IMR-90 (cell line): ENCODE measurements at regions not wholly inside any gene's neighbourhood (a gene's known extent, or its start where the extent isn't known, plus 50 kb on each side); places are given as distances from the start of the nearest gene placed in this dataset.

Experiments used
- ATAC-seq: fragments of 200-7000 bp; cut with Tn5 transposase; 2 replicates; pipeline ENCODE4 v1.9.1; 2020; ENCODE audit warnings: low read depth, mild to moderate bottlenecking, moderate library complexity
- BruUV-seq: library from RNA; stranded (reverse); fragments of 400-500 nt; replicated peaks from 2 replicates; lab custom pipeline; 2021; lab: Mats Ljungman, UMichigan
- CTCF ChIA-PET: fragments of 300-600 bp; formaldehyde crosslinking; extraction: SDS; loops from one replicate; lab custom pipeline; 2021; ENCODE audit warnings: antibody characterized with exemption; lab: Yijun Ruan, JAX
- POLR2A ChIA-PET: fragments of 300-600 bp; sonication (Branson Sonifier 250); formaldehyde crosslinking; loops from one replicate; lab custom pipeline; 2022; ENCODE audit warnings: antibody characterized with exemption; ENCODE audit not compliant: unreplicated experiment; lab: Charles Lee
- DNase-seq: peaks from one replicate; pipeline ENCODE4 v3.0.0; 2013
- H2AFZ ChIP-seq: replicated peaks from 2 replicates; pipeline ENCODE3; 2013; ENCODE audit warnings: low read length, mild to moderate bottlenecking; ENCODE audit not compliant: poor library complexity
- H2AK5ac ChIP-seq: 2 replicates; pipeline ENCODE4 v1.6.1; 2013; ENCODE audit warnings: low read depth, low read length, inconsistent platforms
- H2AK9ac ChIP-seq: replicated peaks from 2 replicates; pipeline ENCODE3; 2013; ENCODE audit warnings: mild to moderate bottlenecking, low read depth, low read length, moderate library complexity; ENCODE audit not compliant: poor library complexity
- H2BK120ac ChIP-seq: 2 replicates; pipeline ENCODE4 v1.6.1; 2013; ENCODE audit warnings: low read depth, low read length, inconsistent platforms
- H2BK15ac ChIP-seq: 3 replicates; pipeline ENCODE4 v1.6.1; 2013; ENCODE audit warnings: low read depth, low read length, inconsistent platforms
- H2BK20ac ChIP-seq: 2 replicates; pipeline ENCODE4 v1.6.1; 2013; ENCODE audit warnings: low read depth, mild to moderate bottlenecking, inconsistent platforms, low read length, moderate library complexity
- H2BK5ac ChIP-seq: 2 replicates; pipeline ENCODE4 v1.6.1; 2013; ENCODE audit warnings: mild to moderate bottlenecking, low read depth, low read length, inconsistent platforms; ENCODE audit not compliant: poor library complexity, severe bottlenecking
- H3K14ac ChIP-seq: replicated peaks from 2 replicates; pipeline ENCODE4 v1.6.1; 2013; ENCODE audit warnings: low read depth, low read length, inconsistent platforms
- H3K18ac ChIP-seq: 2 replicates; pipeline ENCODE4 v1.6.1; 2013; ENCODE audit warnings: low read depth, low read length, control low read depth
- H3K23ac ChIP-seq: 2 replicates; pipeline ENCODE4 v1.6.1; 2013; ENCODE audit warnings: low read depth, low read length, inconsistent platforms
- H3K27ac ChIP-seq: 2 replicates; pipeline ENCODE4 v1.5.1; 2013; ENCODE audit warnings: mild to moderate bottlenecking, control low read depth, low read length; ENCODE audit not compliant: insufficient read depth
- H3K27me3 ChIP-seq: 2 replicates; pipeline ENCODE4 v1.6.1; 2013; ENCODE audit warnings: low read length; ENCODE audit not compliant: control insufficient read depth, insufficient read depth
- H3K36me3 ChIP-seq: 2 replicates; pipeline ENCODE4 v1.6.1; 2013; ENCODE audit warnings: low read length, mixed read lengths; ENCODE audit not compliant: control insufficient read depth, insufficient read depth
- H3K4ac ChIP-seq: 2 replicates; pipeline ENCODE4 v1.6.1; 2013; ENCODE audit warnings: low read depth, low read length, inconsistent platforms
- H3K4me1 ChIP-seq: 2 replicates; pipeline ENCODE4 v1.6.1; 2013; ENCODE audit warnings: low read length, mixed read lengths; ENCODE audit not compliant: control insufficient read depth, insufficient read depth
- H3K4me2 ChIP-seq: 2 replicates; pipeline ENCODE4 v1.6.1; 2013; ENCODE audit warnings: low read depth, mild to moderate bottlenecking, control low read depth, low read length, moderate library complexity
- H3K4me3 ChIP-seq: 2 replicates; pipeline ENCODE4 v1.5.1; 2013; ENCODE audit warnings: low read depth, mild to moderate bottlenecking, control low read depth, low read length, moderate library complexity; ENCODE audit not compliant: insufficient read depth
- H3K56ac ChIP-seq: 2 replicates; pipeline ENCODE4 v1.6.1; 2013; ENCODE audit warnings: low read length, inconsistent platforms; ENCODE audit not compliant: insufficient read depth; ENCODE audit errors: extremely low read depth
- H3K79me1 ChIP-seq, 2 experiments: 2 replicates each; pipeline ENCODE4 v1.6.1; 2013; ENCODE audit warnings: low read length in 2 of 2, inconsistent platforms in 1 of 2, low read depth in 1 of 2
- H3K9ac ChIP-seq: 2 replicates; pipeline ENCODE4 v1.6.1; 2013; ENCODE audit warnings: low read depth, low read length, control low read depth
- H3K9me1 ChIP-seq: 2 replicates; pipeline ENCODE4 v1.6.1; 2013; ENCODE audit warnings: low read length, inconsistent platforms; ENCODE audit not compliant: insufficient read depth
- H3K9me3 ChIP-seq: 2 replicates; pipeline ENCODE4 v1.6.1; 2013; ENCODE audit warnings: low read length; ENCODE audit not compliant: control insufficient read depth, insufficient read depth
- H4K20me1 ChIP-seq: 2 replicates; pipeline ENCODE4 v1.6.1; 2013; ENCODE audit warnings: low read length, inconsistent platforms; ENCODE audit not compliant: insufficient read depth
- H4K5ac ChIP-seq: 2 replicates; pipeline ENCODE4 v1.6.1; 2013; ENCODE audit warnings: mild to moderate bottlenecking, low read depth, low read length, control low read depth
- H4K8ac ChIP-seq, 2 experiments: 2 replicates each; pipeline ENCODE4 v1.6.1; 2013; ENCODE audit warnings: low read depth in 2 of 2, low read length in 2 of 2, control low read depth in 1 of 2, inconsistent platforms in 1 of 2
- H4K91ac ChIP-seq: 2 replicates; pipeline ENCODE4 v1.6.1; 2013; ENCODE audit warnings: low read depth, low read length, inconsistent platforms; ENCODE audit not compliant: insufficient read depth
- BHLHE40 ChIP-seq: fragments of 150-350 bp; IDR thresholded peaks from 2 replicates; pipeline ENCODE4 v1.6.1; 2016; ENCODE audit warnings: mild to moderate bottlenecking, low read depth, low read length
- CEBPB ChIP-seq: IDR thresholded peaks from 2 replicates; pipeline ENCODE4 v1.6.1; 2012; ENCODE audit warnings: low read depth, low read length, improper control_type of control experiment
- MXI1 ChIP-seq: IDR thresholded peaks from 2 replicates; pipeline ENCODE4 v1.6.1; 2012; ENCODE audit warnings: low read depth, mild to moderate bottlenecking, low read length, moderate library complexity, borderline replicate concordance
- WGBS, 2 experiments: methylation state at CpG; one replicate each; pipeline versions ENCODE4 v1.1.5 to v1.1.7; 2013; ENCODE audit warnings: missing lambda C conversion rate in 2 of 2; ENCODE audit not compliant: insufficient read length in 1 of 2; ENCODE audit errors: extremely low coverage in 2 of 2; 5-methylcytosine and 5-hydroxymethylcytosine counted together
- dilution Hi-C: fragments of 300-500 bp; cut with HindIII; formaldehyde crosslinking; loops from one replicate; pipeline ENCODE4 v1.14.3; 2018; ENCODE audit warnings: low sequenced_read_pairs; ENCODE audit not compliant: unreplicated experiment
- in situ Hi-C: fragments of 300-500 bp; cut with MboI; formaldehyde crosslinking; loops from 3 replicates; pipeline ENCODE4 v1.14.3; 2019; ENCODE audit warnings: low sequenced_read_pairs, inconsistent platforms, mixed read lengths
- intact Hi-C: fragments of 100-400 bp; cut with micrococcal nuclease; formaldehyde crosslinking; loops from 2 replicates; pipeline ENCODE4 v1.10.0; 2022
- TF ChIP-seq, protein P1 (sequence below): conservative IDR thresholded peaks from 2 replicates; pipeline ENCODE4 v1.5.1; 2012; ENCODE audit warnings: mild to moderate bottlenecking, low read depth, low read length, improper control_type of control experiment

- no peak overlapping the region for H3K23ac ChIP-seq
- no peak overlapping the region for H4K91ac ChIP-seq
- no peak overlapping the region for H3K56ac ChIP-seq
- no peak overlapping the region for H4K8ac ChIP-seq
- in situ Hi-C loops (no loop called here), intact Hi-C loops (no loop called here), dilution Hi-C loops (no loop called here)
- no peaks in the 10 kb centered on the region for H3K9me1 ChIP-seq
- H2BK120ac ChIP-seq: no peak overlapping the region
- no peaks in the 10 kb centered on the region for H3K9me3 ChIP-seq
- no peak overlapping the region for H2AK5ac ChIP-seq
- H4K5ac ChIP-seq: no peak overlapping the region
- no peak overlapping the region for H2BK20ac ChIP-seq
- POLR2A ChIA-PET: no interaction called here
- H3K4me2 ChIP-seq: no peak overlapping the region
- no peaks in the 10 kb centered on the region for H3K36me3 ChIP-seq
- no peak overlapping the region for H3K18ac ChIP-seq
- peaks cover 5% of the 10 kb centered on the region for H3K27me3 ChIP-seq
- H3K27ac ChIP-seq: no peak overlapping the region
- no peaks in the 10 kb centered on the region for H4K20me1 ChIP-seq
- CTCF ChIA-PET: interaction anchor here (0.6 to 2.6 kb wide), 10 partner anchors 9 to 279 kb away, joined by 3 to 22 read pairs (median 4); no protein-coding TSS in a partner anchor
- 60% methylated on average over 1 of the region's 7 CpGs; no CpG with 5 or more reads in 1 of the 2 experiments for WGBS, 2 experiments
- no peak overlapping the region for H3K4me3 ChIP-seq
- no peak overlapping the region for H2AFZ ChIP-seq
- no peak overlapping the region for H3K14ac ChIP-seq
- no peak for ATAC-seq
- no peaks in the 10 kb centered on the region for H3K79me1 ChIP-seq
- H3K4me1 ChIP-seq: no peaks in the 10 kb centered on the region
- H3K9ac ChIP-seq: no peak overlapping the region
- no peak for DNase-seq
- H2BK15ac ChIP-seq: no peak overlapping the region
- H2AK9ac ChIP-seq: no peak overlapping the region
- TF ChIP-seq, protein P1, sequence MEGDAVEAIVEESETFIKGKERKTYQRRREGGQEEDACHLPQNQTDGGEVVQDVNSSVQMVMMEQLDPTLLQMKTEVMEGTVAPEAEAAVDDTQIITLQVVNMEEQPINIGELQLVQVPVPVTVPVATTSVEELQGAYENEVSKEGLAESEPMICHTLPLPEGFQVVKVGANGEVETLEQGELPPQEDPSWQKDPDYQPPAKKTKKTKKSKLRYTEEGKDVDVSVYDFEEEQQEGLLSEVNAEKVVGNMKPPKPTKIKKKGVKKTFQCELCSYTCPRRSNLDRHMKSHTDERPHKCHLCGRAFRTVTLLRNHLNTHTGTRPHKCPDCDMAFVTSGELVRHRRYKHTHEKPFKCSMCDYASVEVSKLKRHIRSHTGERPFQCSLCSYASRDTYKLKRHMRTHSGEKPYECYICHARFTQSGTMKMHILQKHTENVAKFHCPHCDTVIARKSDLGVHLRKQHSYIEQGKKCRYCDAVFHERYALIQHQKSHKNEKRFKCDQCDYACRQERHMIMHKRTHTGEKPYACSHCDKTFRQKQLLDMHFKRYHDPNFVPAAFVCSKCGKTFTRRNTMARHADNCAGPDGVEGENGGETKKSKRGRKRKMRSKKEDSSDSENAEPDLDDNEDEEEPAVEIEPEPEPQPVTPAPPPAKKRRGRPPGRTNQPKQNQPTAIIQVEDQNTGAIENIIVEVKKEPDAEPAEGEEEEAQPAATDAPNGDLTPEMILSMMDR: 0 out of 2 replicates have a peak, but pooled peaks have one; percentile 23
- TF ChIP-seq MXI1 (no peak), BHLHE40 (no peak), CEBPB (no peak)
- H2BK5ac ChIP-seq: no peak overlapping the region
- H3K4ac ChIP-seq: no peak overlapping the region
- no TSS peak for BruUV-seq
Observed at GRCh38 chr15:79185199-79185598, 94.6 kb upstream of the RASGRF1 start.
